Neuronal stem cell (in vitro differentiated cells): ENCODE measurements at regions not wholly inside any gene's neighbourhood (a gene's known extent, or its start where the extent isn't known, plus 50 kb on each side); places are given as distances from the start of the nearest gene placed in this dataset.

Experiments used
- DNase-seq: peaks from one replicate; pipeline ENCODE4 v3.0.0-alpha.2; 2013; ENCODE audit warnings: low spot score
- H2AFZ ChIP-seq: one replicate; pipeline ENCODE4 v1.6.1; 2013; ENCODE audit warnings: mild to moderate bottlenecking, low read length, inconsistent platforms
- H2AK5ac ChIP-seq: 2 replicates; pipeline ENCODE4 v1.6.1; 2013; ENCODE audit warnings: low read depth, mild to moderate bottlenecking, inconsistent platforms, low read length, moderate library complexity, mixed read lengths
- H2BK120ac ChIP-seq: 2 replicates; pipeline ENCODE4 v1.6.1; 2013; ENCODE audit warnings: low read depth, mild to moderate bottlenecking, inconsistent platforms, low read length, moderate library complexity, mixed read lengths
- H2BK12ac ChIP-seq: one replicate; pipeline ENCODE4 v1.6.1; 2013; ENCODE audit warnings: low read length, inconsistent platforms
- H2BK15ac ChIP-seq: 2 replicates; pipeline ENCODE4 v1.6.1; 2013; ENCODE audit warnings: mild to moderate bottlenecking, low read length, inconsistent platforms, mixed read lengths
- H2BK5ac ChIP-seq: one replicate; pipeline ENCODE4 v1.6.1; 2013; ENCODE audit warnings: inconsistent platforms, mild to moderate bottlenecking, low read length, moderate library complexity
- H3K14ac ChIP-seq: one replicate; pipeline ENCODE4 v1.6.1; 2013; ENCODE audit warnings: low read length, inconsistent platforms
- H3K18ac ChIP-seq: 2 replicates; pipeline ENCODE4 v1.6.1; 2013; ENCODE audit warnings: low read length, inconsistent platforms
- H3K23ac ChIP-seq: 2 replicates; pipeline ENCODE4 v1.6.1; 2013; ENCODE audit warnings: low read depth, mild to moderate bottlenecking, mixed read lengths, low read length, inconsistent platforms; ENCODE audit not compliant: poor library complexity
- H3K27ac ChIP-seq: replicated peaks from 3 replicates; pipeline ENCODE4 v1.5.1; 2013; ENCODE audit warnings: low read length, inconsistent platforms
- H3K27me3 ChIP-seq, 3 experiments: 2 replicates each; pipeline ENCODE4 v1.6.1; 2013; ENCODE audit warnings: low read length in 3 of 3, mild to moderate bottlenecking in 2 of 3, inconsistent platforms in 1 of 3, low read depth in 1 of 3, mixed read lengths in 1 of 3, moderate library complexity in 1 of 3; ENCODE audit not compliant: control insufficient read depth in 3 of 3, insufficient read depth in 3 of 3
- H3K36me3 ChIP-seq, 2 donors: replicated peaks in 1 of 2; 2 replicates each; pipeline ENCODE4 v1.6.1; 2013; ENCODE audit warnings: low read length in 2 of 2; ENCODE audit not compliant: control insufficient read depth in 2 of 2, insufficient read depth in 2 of 2
- H3K4ac ChIP-seq: 2 replicates; pipeline ENCODE4 v1.6.1; 2013; ENCODE audit warnings: inconsistent platforms, mild to moderate bottlenecking, low read length, moderate library complexity
- H3K4me1 ChIP-seq, 2 donors: 1 replicate in 1 of 2; 2 replicates in 1 of 2; pipeline ENCODE4 v1.6.1; 2013; ENCODE audit warnings: low read length in 2 of 2, low read depth in 1 of 2; ENCODE audit not compliant: control insufficient read depth in 2 of 2, insufficient read depth in 1 of 2
- H3K4me2 ChIP-seq: one replicate; pipeline ENCODE4 v1.6.1; 2013; ENCODE audit warnings: mild to moderate bottlenecking, low read length, inconsistent platforms; ENCODE audit not compliant: insufficient read depth, poor library complexity, severe bottlenecking
- H3K4me3 ChIP-seq, 2 donors: 2 replicates each; pipeline ENCODE4 v1.5.1; 2013; ENCODE audit warnings: low read length in 2 of 2, mild to moderate bottlenecking in 2 of 2, inconsistent platforms in 1 of 2, moderate library complexity in 1 of 2
- H3K79me1 ChIP-seq: one replicate; pipeline ENCODE4 v1.6.1; 2013; ENCODE audit warnings: low read depth, mild to moderate bottlenecking, inconsistent platforms, low read length, moderate library complexity
- H3K9ac ChIP-seq: one replicate; pipeline ENCODE4 v1.6.1; 2013; ENCODE audit warnings: mild to moderate bottlenecking, low read depth, low read length, inconsistent platforms; ENCODE audit not compliant: poor library complexity
- H3K9me3 ChIP-seq, 2 donors: replicated peaks in 1 of 2; 2 replicates each; pipeline versions ENCODE3 to v1.6.1; 2013; ENCODE audit warnings: low read length in 2 of 2, mild to moderate bottlenecking in 2 of 2, inconsistent platforms in 1 of 2, low read depth in 1 of 2, mixed read lengths in 1 of 2, moderate library complexity in 1 of 2; ENCODE audit not compliant: control insufficient read depth in 2 of 2, insufficient read depth in 1 of 2
- H4K8ac ChIP-seq: one replicate; pipeline ENCODE4 v1.6.1; 2013; ENCODE audit warnings: low read depth, mild to moderate bottlenecking, inconsistent platforms, low read length, moderate library complexity
- H4K91ac ChIP-seq: one replicate; pipeline ENCODE4 v1.6.1; 2013; ENCODE audit warnings: low read length, low read depth, mild to moderate bottlenecking, inconsistent platforms; ENCODE audit not compliant: poor library complexity
- WGBS, 2 donors: extraction: QIAGEN DNeasy Blood & Tissue Kit; methylation state at CpG; one replicate each; pipeline ENCODE4 v1.1.7; 2013; ENCODE audit warnings: missing lambda C conversion rate in 2 of 2, mixed read lengths in 1 of 2; ENCODE audit not compliant: insufficient read length in 2 of 2, insufficient replicate concordance in 1 of 2; ENCODE audit errors: extremely low coverage in 2 of 2; 5-methylcytosine and 5-hydroxymethylcytosine counted together

GRCh38 chrX:25573631-25574030 lies 557.9 kb upstream of the ARX start:
- no peak overlapping the region for H3K23ac ChIP-seq
- no peak overlapping the region for H2AFZ ChIP-seq
- no peak overlapping the region for H3K4me3 ChIP-seq
- H2BK12ac ChIP-seq = no peak overlapping the region
- H3K9ac ChIP-seq = no peak overlapping the region
- no peak overlapping the region for H3K27ac ChIP-seq
- no peak overlapping the region for H2BK120ac ChIP-seq
- H2BK5ac ChIP-seq = no peak overlapping the region
- DNase-seq = no peak
- no peaks in the 10 kb centered on the region for H3K36me3 ChIP-seq
- no peak overlapping the region for H3K4ac ChIP-seq
- no peak overlapping the region for H2AK5ac ChIP-seq
- H2BK15ac ChIP-seq = no peak overlapping the region
- H3K4me1 ChIP-seq = no peaks in the 10 kb centered on the region
- no peak overlapping the region for H3K14ac ChIP-seq
- H3K4me2 ChIP-seq = no peak overlapping the region
- H3K79me1 ChIP-seq = no peaks in the 10 kb centered on the region
- H4K8ac ChIP-seq = no peak overlapping the region
- no peaks in the 10 kb centered on the region for H3K27me3 ChIP-seq
- no peaks in the 10 kb centered on the region for H3K9me3 ChIP-seq
- no peak overlapping the region for H3K18ac ChIP-seq
- no peak overlapping the region for H4K91ac ChIP-seq

GRCh38 chrX:25596921-25597320 lies 541.2 kb upstream of the MAGEB18 start:
- no peaks in the 10 kb centered on the region for H3K79me1 ChIP-seq

GRCh38 chrX:25597551-25597950 lies 540.6 kb upstream of the MAGEB18 start:
- no peaks in the 10 kb centered on the region for H3K27me3 ChIP-seq

More at GRCh38 chrX:25596921-25597320, 541.2 kb upstream of the MAGEB18 start:
- Histone ChIP-seq H3K27ac (no peak overlapping the region), H3K23ac (no peak overlapping the region), H2BK12ac (no peak overlapping the region), H3K4me2 (no peak overlapping the region), H4K8ac (no peak overlapping the region), H3K36me3 (no peaks in the 10 kb centered on the region), H3K9me3 (no peaks in the 10 kb centered on the region), H2AK5ac (no peak overlapping the region), H3K4ac (no peak overlapping the region), H2BK120ac (no peak overlapping the region), H3K4me3 (no peak overlapping the region), H4K91ac (no peak overlapping the region), H2BK15ac (no peak overlapping the region), H3K27me3 (no peaks in the 10 kb centered on the region), H3K4me1 (no peaks in the 10 kb centered on the region), H2BK5ac (no peak overlapping the region), H3K14ac (no peak overlapping the region), H3K18ac (no peak overlapping the region), H3K9ac (no peak overlapping the region), H2AFZ (no peak overlapping the region)
- no peak for DNase-seq
- WGBS, 2 donors = no CpG with 5 or more reads among the region's 2 CpGs

GRCh38 chrX:25599061-25599460 lies 539.1 kb upstream of the MAGEB18 start:
- Histone ChIP-seq H3K4me1 (no peaks in the 10 kb centered on the region), H2BK5ac (no peak overlapping the region), H3K9me3 (no peaks in the 10 kb centered on the region), H2AK5ac (no peak overlapping the region), H3K4ac (no peak overlapping the region), H3K36me3 (no peaks in the 10 kb centered on the region), H4K91ac (no peak overlapping the region), H3K4me3 (no peak overlapping the region), H2BK12ac (no peak overlapping the region), H3K18ac (no peak overlapping the region), H2AFZ (no peak overlapping the region), H3K9ac (no peak overlapping the region), H3K27me3 (no peaks in the 10 kb centered on the region), H3K4me2 (no peak overlapping the region), H3K79me1 (no peaks in the 10 kb centered on the region), H2BK15ac (no peak overlapping the region), H3K27ac (no peak overlapping the region), H3K14ac (no peak overlapping the region), H2BK120ac (no peak overlapping the region), H4K8ac (no peak overlapping the region), H3K23ac (no peak overlapping the region)
- DNase-seq = no peak
- WGBS, 2 donors = no CpG with 5 or more reads among the region's 3 CpGs

More at GRCh38 chrX:25597551-25597950, 540.6 kb upstream of the MAGEB18 start:
- Histone ChIP-seq H2BK12ac (no peak overlapping the region), H2BK120ac (no peak overlapping the region), H3K4me2 (no peak overlapping the region), H3K23ac (no peak overlapping the region), H4K8ac (no peak overlapping the region), H2AK5ac (no peak overlapping the region), H3K18ac (no peak overlapping the region), H3K14ac (no peak overlapping the region), H4K91ac (no peak overlapping the region), H3K4me3 (no peak overlapping the region), H3K4ac (no peak overlapping the region), H2BK15ac (no peak overlapping the region), H3K4me1 (no peaks in the 10 kb centered on the region), H3K36me3 (no peaks in the 10 kb centered on the region), H2AFZ (no peak overlapping the region), H3K79me1 (no peaks in the 10 kb centered on the region), H3K27ac (no peak overlapping the region), H2BK5ac (no peak overlapping the region), H3K9ac (no peak overlapping the region), H3K9me3 (no peaks in the 10 kb centered on the region)
- no CpG with 5 or more reads among the region's 2 CpGs for WGBS, 2 donors
- DNase-seq = no peak
